ENCODE measurements at regions not wholly inside any gene's neighbourhood (a gene's known extent, or its start where the extent isn't known, plus 50 kb on each side); places are given as distances from the start of the nearest gene placed in this dataset.

GRCh38 chr4:62953752-62954151 lies 1455.5 kb downstream of the TECRL start:
- no peak overlapping the region for H4K12ac ChIP-seq (ENCODE audit: low read depth, low read length)

DNA sequence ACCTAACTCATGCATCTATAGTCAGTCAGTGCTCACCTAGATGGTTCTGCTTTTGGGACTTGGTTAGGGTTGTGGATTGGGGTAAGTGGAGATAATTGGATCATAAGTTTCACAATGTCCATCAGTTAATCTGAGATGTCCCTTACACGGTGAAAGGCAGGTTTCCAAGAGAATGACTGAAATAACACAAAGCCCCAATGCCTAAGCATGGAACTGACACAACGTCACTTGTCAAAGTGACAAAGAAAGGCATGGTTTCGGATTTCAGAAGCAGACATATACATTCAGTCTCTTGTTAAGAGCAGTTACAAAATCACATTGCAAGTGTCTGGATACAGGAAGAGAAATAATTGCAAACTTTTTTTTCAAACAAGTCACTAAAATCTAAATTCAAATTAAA lies 1456.9 kb downstream of the TECRL start:
- Histone ChIP-seq H3K27me3 (ENCODE audit: insufficient read depth, low read length) (no peaks in the 10 kb centered on the region), H3K27ac (ENCODE audit: low read depth, low read length) (no peak overlapping the region), H3K9ac (ENCODE audit: low read length) (no peak overlapping the region), H2AK5ac (ENCODE audit: low read length) (no peak overlapping the region), H2BK12ac (ENCODE audit: low read length) (no peak overlapping the region), H3K79me2 (ENCODE audit: control insufficient read depth, insufficient read depth, low read length, poor library complexity) (no peaks in the 10 kb centered on the region), H2BK5ac (ENCODE audit: low read depth, low read length, poor library complexity) (no peak overlapping the region), H3K4me1 (ENCODE audit: control insufficient read depth in 1 of 2, insufficient read depth in 2 of 2, low read length in 2 of 2) (peaks cover 0 to 1% of the 10 kb centered on the region in 2 experiments), H4K91ac (ENCODE audit: low read depth, low read length) (no peak overlapping the region), H3K18ac (ENCODE audit: low read length) (no peak overlapping the region), H3K4ac (ENCODE audit: low read depth, low read length) (no peak overlapping the region), H3K4me2 (ENCODE audit: low read length) (no peak overlapping the region), H3K4me3 (ENCODE audit: low read depth, low read length) (no peak overlapping the region), H3K14ac (ENCODE audit: low read length) (no peak overlapping the region), H3K23ac (ENCODE audit: low read length) (no peak overlapping the region), H2BK120ac (ENCODE audit: insufficient read depth, low read length, poor library complexity) (no peak overlapping the region), H3K36me3 (ENCODE audit: control insufficient read depth in 1 of 2, insufficient read depth in 2 of 2, low read length in 2 of 2) (no peaks in the 10 kb centered on the region), H2AFZ (ENCODE audit: insufficient read depth, low read length, poor library complexity) (no peak overlapping the region), H4K12ac (ENCODE audit: low read depth, low read length) (no peak overlapping the region), H4K8ac (ENCODE audit: low read depth, low read length) (no peak overlapping the region), H3K79me1 (ENCODE audit: low read length) (no peaks in the 10 kb centered on the region), H3K9me3 (ENCODE audit: insufficient read depth, low read depth, low read length) (no peaks in the 10 kb centered on the region)
- no CpG with 5 or more reads among the region's 3 CpGs for WGBS (ENCODE audit: extremely low coverage, insufficient coverage, insufficient read length)
- DNase-seq, result no peak

More at GRCh38 chr4:62953752-62954151, 1455.5 kb downstream of the TECRL start:
- H2AFZ ChIP-seq (ENCODE audit: insufficient read depth, low read length, poor library complexity), result no peak overlapping the region
- no peak overlapping the region for H2AK5ac ChIP-seq (ENCODE audit: low read length)
- H3K79me1 ChIP-seq (ENCODE audit: low read length), result no peaks in the 10 kb centered on the region
- H3K36me3 ChIP-seq (ENCODE audit: control insufficient read depth in 1 of 2, insufficient read depth in 2 of 2, low read length in 2 of 2), result no peaks in the 10 kb centered on the region
- H3K4me2 ChIP-seq (ENCODE audit: low read length), result no peak overlapping the region
- no peak overlapping the region for H3K23ac ChIP-seq (ENCODE audit: low read length)
- no peaks in the 10 kb centered on the region for H3K9me3 ChIP-seq (ENCODE audit: insufficient read depth, low read depth, low read length)
- no peak overlapping the region for H3K4ac ChIP-seq (ENCODE audit: low read depth, low read length)
- no peak for DNase-seq
- no peak overlapping the region for H3K27ac ChIP-seq (ENCODE audit: low read depth, low read length)
- H3K18ac ChIP-seq (ENCODE audit: low read length), result no peak overlapping the region
- H3K4me3 ChIP-seq (ENCODE audit: low read depth, low read length), result no peak overlapping the region
- peaks cover 0 to 1% of the 10 kb centered on the region in 2 experiments for H3K4me1 ChIP-seq (ENCODE audit: control insufficient read depth in 1 of 2, insufficient read depth in 2 of 2, low read length in 2 of 2)
- no peaks in the 10 kb centered on the region for H3K27me3 ChIP-seq (ENCODE audit: insufficient read depth, low read length)
- H3K14ac ChIP-seq (ENCODE audit: low read length), result no peak overlapping the region
- H3K79me2 ChIP-seq (ENCODE audit: control insufficient read depth, insufficient read depth, low read length, poor library complexity), result no peaks in the 10 kb centered on the region
- H2BK12ac ChIP-seq (ENCODE audit: low read length), result no peak overlapping the region
- H4K91ac ChIP-seq (ENCODE audit: low read depth, low read length), result no peak overlapping the region
- H4K8ac ChIP-seq (ENCODE audit: low read depth, low read length), result no peak overlapping the region
- no CpG with 5 or more reads among the region's 3 CpGs for WGBS (ENCODE audit: extremely low coverage, insufficient coverage, insufficient read length)
- no peak overlapping the region for H2BK120ac ChIP-seq (ENCODE audit: insufficient read depth, low read length, poor library complexity)
- H2BK5ac ChIP-seq (ENCODE audit: low read depth, low read length, poor library complexity), result no peak overlapping the region
- H3K9ac ChIP-seq (ENCODE audit: low read length), result no peak overlapping the region

GRCh38 chr4:62948108-62948507 lies 1461.1 kb downstream of the TECRL start:
- no peaks in the 10 kb centered on the region for H3K4me1 ChIP-seq (ENCODE audit: control insufficient read depth in 1 of 2, insufficient read depth in 2 of 2, low read length in 2 of 2)
- H3K14ac ChIP-seq (ENCODE audit: low read length), result no peak overlapping the region
- H2BK5ac ChIP-seq (ENCODE audit: low read depth, low read length, poor library complexity), result no peak overlapping the region
- no peaks in the 10 kb centered on the region for H3K79me1 ChIP-seq (ENCODE audit: low read length)
- no peak overlapping the region for H3K18ac ChIP-seq (ENCODE audit: low read length)
- H3K23ac ChIP-seq (ENCODE audit: low read length), result no peak overlapping the region
- no peak overlapping the region for H3K27ac ChIP-seq (ENCODE audit: low read depth, low read length)
- no peaks in the 10 kb centered on the region for H3K79me2 ChIP-seq (ENCODE audit: control insufficient read depth, insufficient read depth, low read length, poor library complexity)
- H2AFZ ChIP-seq (ENCODE audit: insufficient read depth, low read length, poor library complexity), result no peak overlapping the region
- no peak overlapping the region for H4K91ac ChIP-seq (ENCODE audit: low read depth, low read length)
- H3K4me3 ChIP-seq (ENCODE audit: low read depth, low read length), result no peak overlapping the region
- no peak overlapping the region for H4K12ac ChIP-seq (ENCODE audit: low read depth, low read length)
- no peak for DNase-seq
- H2AK5ac ChIP-seq (ENCODE audit: low read length), result no peak overlapping the region
- H3K4me2 ChIP-seq (ENCODE audit: low read length), result no peak overlapping the region
- H2BK120ac ChIP-seq (ENCODE audit: insufficient read depth, low read length, poor library complexity), result no peak overlapping the region
- H4K8ac ChIP-seq (ENCODE audit: low read depth, low read length), result no peak overlapping the region
- no peak overlapping the region for H3K9ac ChIP-seq (ENCODE audit: low read length)
- no peaks in the 10 kb centered on the region for H3K9me3 ChIP-seq (ENCODE audit: insufficient read depth, low read depth, low read length)
- H3K4ac ChIP-seq (ENCODE audit: low read depth, low read length), result no peak overlapping the region
- no peaks in the 10 kb centered on the region for H3K27me3 ChIP-seq (ENCODE audit: insufficient read depth, low read length)
- H3K36me3 ChIP-seq (ENCODE audit: control insufficient read depth in 1 of 2, insufficient read depth in 2 of 2, low read length in 2 of 2), result no peaks in the 10 kb centered on the region
- H2BK12ac ChIP-seq (ENCODE audit: low read length), result no peak overlapping the region

DNA sequence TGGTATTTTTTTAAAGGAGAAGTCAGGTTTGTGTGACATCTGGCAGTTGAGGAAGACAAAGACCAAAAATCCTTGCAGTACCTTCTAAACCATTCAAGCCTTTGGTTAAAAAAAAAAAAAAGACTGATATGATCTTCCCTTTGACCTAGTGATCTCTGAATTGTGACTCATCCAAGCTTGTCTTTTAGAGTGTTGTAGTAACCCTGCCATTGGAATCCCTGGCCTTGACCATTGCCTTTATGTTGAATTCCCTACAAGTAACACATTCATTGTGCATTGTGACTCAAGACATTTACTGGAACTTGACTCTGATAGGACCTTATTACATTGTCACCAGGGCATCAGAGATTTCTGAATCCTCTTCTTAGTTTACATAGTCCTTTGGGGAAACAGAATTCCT lies 1469.0 kb downstream of the TECRL start:
- peak in 1 of 2 donors; percentile 55 for DNase-seq
- H3K4me3 ChIP-seq (ENCODE audit: low read depth, low read length), result no peak overlapping the region
- H4K8ac ChIP-seq (ENCODE audit: low read depth, low read length), result no peak overlapping the region
- H3K79me2 ChIP-seq (ENCODE audit: control insufficient read depth, insufficient read depth, low read length, poor library complexity), result no peaks in the 10 kb centered on the region
- no peaks in the 10 kb centered on the region for H3K36me3 ChIP-seq (ENCODE audit: control insufficient read depth in 1 of 2, insufficient read depth in 2 of 2, low read length in 2 of 2)
- no peak overlapping the region for H2AFZ ChIP-seq (ENCODE audit: insufficient read depth, low read length, poor library complexity)
- no peak overlapping the region for H3K23ac ChIP-seq (ENCODE audit: low read length)
- no peak overlapping the region for H4K91ac ChIP-seq (ENCODE audit: low read depth, low read length)
- H3K4me2 ChIP-seq (ENCODE audit: low read length), result no peak overlapping the region
- H3K27me3 ChIP-seq (ENCODE audit: insufficient read depth, low read length), result no peaks in the 10 kb centered on the region
- no peak overlapping the region for H3K18ac ChIP-seq (ENCODE audit: low read length)
- H3K9ac ChIP-seq (ENCODE audit: low read length), result no peak overlapping the region
- no peak overlapping the region for H2AK5ac ChIP-seq (ENCODE audit: low read length)
- H3K27ac ChIP-seq (ENCODE audit: low read depth, low read length), result peak overlapping the region; percentile 48
- peaks cover 1% of the 10 kb centered on the region for H3K79me1 ChIP-seq (ENCODE audit: low read length)
- no peak overlapping the region for H4K12ac ChIP-seq (ENCODE audit: low read depth, low read length)
- peaks cover 2% of the 10 kb centered on the region for H3K9me3 ChIP-seq (ENCODE audit: insufficient read depth, low read depth, low read length)
- no peak overlapping the region for H2BK5ac ChIP-seq (ENCODE audit: low read depth, low read length, poor library complexity)
- H3K14ac ChIP-seq (ENCODE audit: low read length), result no peak overlapping the region
- no peak overlapping the region for H3K4ac ChIP-seq (ENCODE audit: low read depth, low read length)
- no peak overlapping the region for H2BK12ac ChIP-seq (ENCODE audit: low read length)
- no peak overlapping the region for H2BK120ac ChIP-seq (ENCODE audit: insufficient read depth, low read length, poor library complexity)
- H3K4me1 ChIP-seq (ENCODE audit: control insufficient read depth in 1 of 2, insufficient read depth in 2 of 2, low read length in 2 of 2), result peaks cover 0 to 2% of the 10 kb centered on the region in 2 experiments

Measured in trophoblast cell (in vitro differentiated cells and primary cell).